ENCODE measurements at regions not wholly inside any gene's neighbourhood (a gene's known extent, or its start where the extent isn't known, plus 50 kb on each side); places are given as distances from the start of the nearest gene placed in this dataset.

- no peak for DNase-seq (ENCODE audit: low spot score)
Measured at GRCh38 chr12:67909681-67910080, 79.6 kb upstream of the IFNG-AS1 start.

GRCh38 chr12:67910360-67911274 is 78.6 kb upstream of the IFNG-AS1 start:
- DNase-seq (ENCODE audit: low spot score), result no peak

- no peak for DNase-seq (ENCODE audit: low spot score)
Measured at GRCh38 chr12:67911275-67911600, 78.0 kb upstream of the IFNG-AS1 start.

GRCh38 chr12:67911789-67912188 is 77.5 kb upstream of the IFNG-AS1 start:
- DNase-seq (ENCODE audit: low spot score), result no peak

GRCh38 chr12:67915335-67915851 is 73.9 kb upstream of the IFNG-AS1 start:
- DNase-seq (ENCODE audit: low spot score), result no peak

- no peak for DNase-seq (ENCODE audit: low spot score)
Measured at GRCh38 chr12:67916266-67916970, 72.8 kb upstream of the IFNG-AS1 start.

- DNase-seq (ENCODE audit: low spot score), result no peak
Measured at GRCh38 chr12:67917811-67918210, 71.4 kb upstream of the IFNG-AS1 start.

GRCh38 chr12:67918441-67918840 is 70.8 kb upstream of the IFNG-AS1 start:
- no peak for DNase-seq (ENCODE audit: low spot score)

- DNase-seq (ENCODE audit: low spot score), result no peak
Measured at GRCh38 chr12:67919406-67919805, 69.8 kb upstream of the IFNG-AS1 start.

GRCh38 chr12:67920413-67920812 is 68.8 kb upstream of the IFNG-AS1 start:
- no peak for DNase-seq (ENCODE audit: low spot score)

- DNase-seq (ENCODE audit: low spot score), result no peak
Measured at GRCh38 chr12:67921286-67921685, 68.0 kb upstream of the IFNG-AS1 start.

- DNase-seq (ENCODE audit: low spot score), result no peak
Measured at GRCh38 chr12:67922245-67922644, 67.0 kb upstream of the IFNG-AS1 start.

- no peak for DNase-seq (ENCODE audit: low spot score)
Measured at GRCh38 chr12:67925077-67925476, 64.2 kb upstream of the IFNG-AS1 start.

- DNase-seq (ENCODE audit: low spot score), result no peak
Measured at GRCh38 chr12:67925552-67925951, 63.7 kb upstream of the IFNG-AS1 start.

- no peak for DNase-seq (ENCODE audit: low spot score)
Measured at GRCh38 chr12:67926063-67926462, 63.2 kb upstream of the IFNG-AS1 start.

- no peak for DNase-seq (ENCODE audit: low spot score)
Measured at GRCh38 chr12:67927324-67927723, 61.9 kb upstream of the IFNG-AS1 start.

- peak; percentile 52 for DNase-seq (ENCODE audit: low spot score)
Measured at GRCh38 chr12:67927815-67928214, 61.4 kb upstream of the IFNG-AS1 start.

- DNase-seq (ENCODE audit: low spot score), result no peak
Measured at GRCh38 chr12:67928621-67929383, 60.4 kb upstream of the IFNG-AS1 start.

- no peak for DNase-seq (ENCODE audit: low spot score)
Measured at GRCh38 chr12:67929384-67929772, 59.9 kb upstream of the IFNG-AS1 start.

GRCh38 chr12:67937822-67938221 is 51.4 kb upstream of the IFNG-AS1 start:
- no peak for DNase-seq (ENCODE audit: low spot score)

All from mucosa of gallbladder (tissue), 1 donor.